HG03575 (cell line): ENCODE measurements at regions not wholly inside any gene's neighbourhood (a gene's known extent, or its start where the extent isn't known, plus 50 kb on each side); places are given as distances from the start of the nearest gene placed in this dataset.
"Not testable (repeated sequence)": the region's sequence is repeated elsewhere in the genome, so short reads cannot be mapped to it uniquely, and the experiment has no call there.

ENCODE experiments used
- ATAC-seq: cut with Tn5 transposase; IDR thresholded peaks from one replicate; pipeline ENCODE4 v1.9.1; 2021; ENCODE audit not compliant: unreplicated experiment, insufficient number of reproducible peaks, low FRiP score; ENCODE audit errors: extremely low read depth

DNA sequence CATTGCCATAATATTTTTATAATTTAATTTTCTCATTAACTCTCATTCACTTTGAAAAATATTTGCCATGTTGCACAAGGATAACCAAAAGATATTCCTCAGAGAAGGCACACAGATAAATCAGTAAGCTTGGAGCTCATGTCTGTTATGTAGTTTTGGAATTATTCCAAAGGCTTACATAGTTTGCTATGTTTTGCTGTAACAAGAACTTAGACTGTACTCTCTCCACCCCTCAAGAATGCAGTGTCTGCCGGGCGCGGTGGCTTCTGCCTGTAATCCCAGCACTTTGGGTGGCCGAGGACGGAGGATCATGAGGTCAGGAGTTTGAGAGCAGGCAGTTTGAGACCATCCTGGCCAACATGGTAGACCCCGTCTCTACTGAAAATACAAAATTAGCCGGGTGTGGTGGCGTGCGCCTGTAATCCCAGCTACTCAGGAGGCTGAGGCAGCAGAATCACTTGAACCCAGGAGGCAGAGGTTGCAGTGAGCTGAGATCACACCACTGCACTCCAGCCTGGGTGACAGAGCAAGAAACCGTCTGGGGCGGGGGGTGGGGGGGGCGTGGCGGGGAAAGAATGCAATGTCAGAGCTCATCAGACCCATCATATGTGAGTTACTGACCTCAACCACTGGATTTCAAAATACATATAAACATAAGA, 351.0 kb downstream of the SPATA31A6 start:
- ATAC-seq = not testable (repeated sequence)

DNA sequence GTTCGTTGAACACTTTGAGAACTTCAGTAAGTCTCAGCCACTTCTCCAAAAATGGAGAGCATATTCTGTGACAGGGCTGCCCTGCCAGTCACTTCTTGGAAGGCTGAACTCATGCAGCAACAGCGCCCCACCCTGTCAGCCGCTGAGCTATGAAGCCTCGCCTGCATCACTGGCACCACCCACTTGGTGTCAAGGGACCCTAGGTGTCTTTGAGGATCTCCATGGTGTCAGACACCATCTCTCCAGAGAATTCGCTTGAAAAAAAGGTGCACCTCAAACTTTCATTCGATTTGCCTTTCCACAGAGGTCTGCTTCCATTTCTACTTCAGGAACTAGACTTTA, 351.5 kb downstream of the SPATA31A6 start:
- not testable (repeated sequence) for ATAC-seq

DNA sequence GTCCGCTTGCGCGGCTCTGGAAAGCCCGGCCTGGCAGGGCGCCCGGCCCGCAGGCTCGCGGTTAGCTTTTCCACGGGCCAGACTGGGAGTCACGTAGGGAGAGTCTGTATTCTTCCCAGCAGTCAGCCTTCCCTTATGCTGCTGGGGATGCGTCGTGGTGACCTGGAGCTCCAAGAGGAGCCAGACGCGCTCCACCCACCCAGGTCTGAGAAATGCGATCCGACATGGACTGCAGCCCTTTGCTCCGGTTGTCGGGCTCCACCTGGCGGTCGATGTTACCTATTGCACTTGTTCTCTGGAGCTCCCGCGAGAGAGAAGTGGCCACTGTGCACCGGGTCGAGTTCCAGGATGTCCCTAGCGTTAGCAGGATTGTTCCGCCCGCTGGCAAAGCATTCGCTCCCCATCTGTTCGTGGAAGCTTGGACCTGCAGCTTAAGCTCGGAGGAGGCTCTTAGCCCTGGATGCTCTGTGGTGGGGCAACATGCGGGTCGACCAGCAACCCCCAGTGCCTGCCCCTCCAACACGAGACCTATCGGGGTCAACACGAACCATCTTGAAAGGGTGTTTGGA, 367.4 kb downstream of the SPATA31A6 start:
- ATAC-seq = not testable (repeated sequence)

DNA sequence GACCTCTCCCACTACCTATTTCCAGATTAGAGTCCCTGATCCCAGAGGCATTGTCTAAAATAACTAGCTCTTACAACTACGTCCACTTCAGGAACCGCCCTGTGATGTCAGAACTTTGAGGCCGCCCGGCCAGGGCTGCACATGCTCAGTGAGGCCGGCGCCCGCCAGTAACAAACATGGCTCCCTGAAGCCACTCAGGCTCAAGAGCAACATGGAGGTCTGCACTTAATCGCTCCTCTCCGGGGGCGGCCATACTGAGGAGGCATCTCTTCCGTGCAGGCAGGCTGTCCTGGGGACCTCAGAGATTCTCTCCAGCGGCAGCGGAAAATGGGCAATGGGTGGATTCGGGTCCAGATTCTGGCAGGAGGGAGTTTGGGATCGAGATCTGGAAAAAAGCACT, 385.1 kb downstream of the SPATA31A6 start:
- ATAC-seq = not testable (repeated sequence)

GRCh38 chr9:42568942-42569556, 385.6 kb downstream of the SPATA31A6 start:
- ATAC-seq = not testable (repeated sequence)

DNA sequence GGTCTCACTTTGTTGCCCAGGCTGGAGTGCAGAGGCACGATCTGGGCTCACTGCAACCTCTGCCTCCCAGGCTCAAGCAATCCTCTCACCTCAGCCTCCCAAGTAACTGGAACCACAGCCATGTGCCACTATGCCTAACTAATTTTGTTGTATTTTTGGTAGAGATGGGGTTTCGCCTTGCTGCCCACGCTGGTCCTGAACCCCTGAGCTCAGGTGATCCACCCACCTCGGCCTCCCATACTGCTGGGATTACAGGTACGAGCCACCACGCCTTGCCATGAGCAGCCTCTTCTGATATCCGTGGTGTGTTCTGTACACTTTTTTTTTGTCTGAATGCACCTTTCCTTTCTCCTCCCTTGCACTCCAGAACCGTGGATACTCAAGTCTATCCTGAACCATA, 394.4 kb downstream of the SPATA31A6 start:
- not testable (repeated sequence) for ATAC-seq
